ENCODE measurements at regions not wholly inside any gene's neighbourhood (a gene's known extent, or its start where the extent isn't known, plus 50 kb on each side); places are given as distances from the start of the nearest gene placed in this dataset.

- Histone ChIP-seq H3K36me3 (no peaks in the 10 kb centered on the region), H3K9me3 (ENCODE audit: severe bottlenecking) (no peaks in the 10 kb centered on the region), H3K27me3 (ENCODE audit: insufficient read depth, low read depth, severe bottlenecking) (no peaks in the 10 kb centered on the region), H3K27ac (peak overlapping the region; percentile 60), H3K4me3 (ENCODE audit: low read depth, low read length) (peak overlapping the region; percentile 45)
- 0 out of 2 replicates have a peak, but pooled peaks have one; percentile 3 for TF ChIP-seq CTCF (IDR thresholded peaks at IDR 0.05; ENCODE audit: low read depth, low read length)
- DNase-seq, result peak; percentile 66
Observed at GRCh38 chr15:69665641-69666111, 213.1 kb downstream of the RPLP1 start.

- H3K4me3 ChIP-seq (ENCODE audit: low read depth, low read length), result no peak overlapping the region
Observed at GRCh38 chr15:69666441-69666882, 213.8 kb downstream of the RPLP1 start.

GRCh38 chr15:69666921-69667811, 214.5 kb downstream of the RPLP1 start:
- Histone ChIP-seq H3K27me3 (ENCODE audit: insufficient read depth, low read depth, severe bottlenecking) (no peaks in the 10 kb centered on the region), H3K9me3 (ENCODE audit: severe bottlenecking) (no peaks in the 10 kb centered on the region), H3K27ac (no peak overlapping the region), H3K4me3 (ENCODE audit: low read depth, low read length) (no peak overlapping the region), H3K36me3 (no peaks in the 10 kb centered on the region)
- DNase-seq, result no peak
- no peak for TF ChIP-seq CTCF (IDR thresholded peaks at IDR 0.05; ENCODE audit: low read depth, low read length)

More at GRCh38 chr15:69666441-69666882, 213.8 kb downstream of the RPLP1 start:
- Histone ChIP-seq H3K36me3 (no peaks in the 10 kb centered on the region), H3K9me3 (ENCODE audit: severe bottlenecking) (no peaks in the 10 kb centered on the region), H3K27ac (no peak overlapping the region), H3K27me3 (ENCODE audit: insufficient read depth, low read depth, severe bottlenecking) (no peaks in the 10 kb centered on the region)
- DNase-seq, result no peak
- TF ChIP-seq CTCF (IDR thresholded peaks at IDR 0.05; ENCODE audit: low read depth, low read length), result no peak

GRCh38 chr15:69668039-69668705, 215.6 kb downstream of the RPLP1 start:
- no peaks in the 10 kb centered on the region for H3K27me3 ChIP-seq (ENCODE audit: insufficient read depth, low read depth, severe bottlenecking)
- no peak for TF ChIP-seq CTCF (IDR thresholded peaks at IDR 0.05; ENCODE audit: low read depth, low read length)
- no peak overlapping the region for H3K4me3 ChIP-seq (ENCODE audit: low read depth, low read length)
- peak; percentile 32 for DNase-seq
- no peaks in the 10 kb centered on the region for H3K9me3 ChIP-seq (ENCODE audit: severe bottlenecking)
- no peaks in the 10 kb centered on the region for H3K36me3 ChIP-seq
- H3K27ac ChIP-seq, result no peak overlapping the region

GRCh38 chr15:69668963-69669362, 216.3 kb downstream of the RPLP1 start:
- no peak for DNase-seq
- Histone ChIP-seq H3K9me3 (ENCODE audit: severe bottlenecking) (no peaks in the 10 kb centered on the region), H3K36me3 (no peaks in the 10 kb centered on the region), H3K27me3 (ENCODE audit: insufficient read depth, low read depth, severe bottlenecking) (no peaks in the 10 kb centered on the region), H3K4me3 (ENCODE audit: low read depth, low read length) (no peak overlapping the region), H3K27ac (no peak overlapping the region)
- no peak for TF ChIP-seq CTCF (IDR thresholded peaks at IDR 0.05; ENCODE audit: low read depth, low read length)

Measured in WERI-Rb-1 (cell line).